ENCODE measurements at regions not wholly inside any gene's neighbourhood (a gene's known extent, or its start where the extent isn't known, plus 50 kb on each side); places are given as distances from the start of the nearest gene placed in this dataset.

- TF ChIP-seq CTCF (IDR thresholded peaks at IDR 0.05; ENCODE audit: low read depth, low read length, poor library complexity, severe bottlenecking) (no peak), EZH2phosphoT487 (IDR thresholded peaks at IDR 0.05; ENCODE audit: borderline replicate concordance, low read length) (no peak)
Observed at GRCh38 chr1:98452162-98452561, 209.4 kb upstream of the SNX7 start.

All from DOHH2 (cell line).